GM21529 (cell line): ENCODE measurements at regions not wholly inside any gene's neighbourhood (a gene's known extent, or its start where the extent isn't known, plus 50 kb on each side); places are given as distances from the start of the nearest gene placed in this dataset.
"Not testable (repeated sequence)": the region's sequence is repeated elsewhere in the genome, so short reads cannot be mapped to it uniquely, and the experiment has no call there.

ENCODE experiments used
- ATAC-seq: cut with Tn5 transposase; IDR thresholded peaks from one replicate; pipeline ENCODE4 v1.9.1; 2021; ENCODE audit not compliant: unreplicated experiment

GRCh38 chr18:76307293-76307690 lies 187.8 kb downstream of the ZNF516 start:
- no peak for ATAC-seq

DNA sequence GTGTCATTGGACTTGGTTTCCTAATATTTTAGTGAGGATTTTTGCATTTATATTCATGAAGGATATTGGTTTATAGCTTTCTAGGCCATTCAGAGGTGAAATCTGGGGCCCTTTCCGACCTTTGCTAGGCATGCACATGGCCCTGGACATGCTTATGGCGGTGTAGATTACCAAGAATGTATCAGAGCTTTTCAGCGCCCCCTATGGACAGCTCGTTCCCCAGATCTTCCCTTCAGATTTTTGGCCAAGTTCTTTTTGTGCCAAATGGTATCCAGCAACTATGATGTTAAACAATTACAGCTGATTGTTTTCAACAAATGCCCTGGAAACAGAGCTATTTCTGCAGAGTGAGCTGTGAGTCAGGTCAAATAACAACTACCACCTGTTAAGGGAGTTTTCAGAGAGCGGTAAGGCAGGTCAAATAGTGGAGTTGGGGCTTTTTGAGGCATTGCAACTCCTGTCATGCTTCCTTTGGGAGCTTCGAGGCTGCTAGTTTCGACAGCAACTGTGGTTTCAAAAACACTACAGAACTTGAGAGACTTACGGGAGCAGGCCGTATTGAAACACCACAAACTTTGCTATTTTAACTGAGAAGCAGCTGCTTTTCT lies 188.3 kb downstream of the ZNF516 start:
- ATAC-seq = no peak

DNA sequence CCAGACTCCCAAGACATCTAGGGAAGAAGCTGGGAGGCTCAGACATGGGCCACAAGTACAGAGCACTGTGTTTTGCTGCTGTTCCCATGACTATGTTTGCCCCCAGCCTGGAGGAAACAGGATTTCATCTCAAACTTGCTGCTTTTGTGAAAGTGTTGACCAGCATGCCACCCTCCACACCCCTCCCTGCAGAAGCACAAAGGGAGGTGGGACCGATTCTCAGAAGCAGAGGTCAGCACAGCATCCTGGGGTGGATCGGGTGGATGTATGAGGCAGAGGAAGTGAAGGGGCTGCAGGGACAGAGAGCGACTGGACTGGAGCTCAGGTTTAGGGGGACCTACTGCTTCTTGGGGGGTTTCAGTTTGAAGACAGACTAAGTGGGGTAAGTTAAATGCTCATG lies 209.2 kb downstream of the ZNF516 start:
- no peak for ATAC-seq

DNA sequence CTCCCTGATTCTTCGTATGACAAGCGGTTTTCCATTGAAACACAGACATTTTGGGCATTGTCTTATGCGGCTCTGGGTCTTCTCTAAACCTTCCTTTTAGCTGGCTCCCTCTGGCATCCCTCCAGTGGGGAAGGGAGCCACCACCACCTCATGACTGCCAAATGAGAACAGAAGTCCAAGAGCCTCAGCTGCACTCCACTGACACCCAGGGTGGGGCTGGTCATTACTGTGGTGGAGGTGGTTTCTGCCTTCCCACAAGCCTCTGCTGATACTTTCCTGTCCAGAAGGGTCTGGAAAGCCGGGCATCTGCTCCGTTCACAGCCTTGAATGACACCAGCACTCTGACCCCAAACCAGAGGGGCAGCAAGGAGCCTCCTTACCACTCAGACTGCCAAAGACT lies 213.5 kb downstream of the ZNF516 start:
- no peak for ATAC-seq

GRCh38 chr18:76277801-76278200 lies 217.2 kb downstream of the ZNF516 start:
- ATAC-seq = no peak

- ATAC-seq = no peak
These were observed 219.2 kb downstream of the ZNF516 start for GRCh38 chr18:76275727-76276313.

GRCh38 chr18:76274468-76275289 lies 220.4 kb downstream of the ZNF516 start:
- ATAC-seq = no peak

DNA sequence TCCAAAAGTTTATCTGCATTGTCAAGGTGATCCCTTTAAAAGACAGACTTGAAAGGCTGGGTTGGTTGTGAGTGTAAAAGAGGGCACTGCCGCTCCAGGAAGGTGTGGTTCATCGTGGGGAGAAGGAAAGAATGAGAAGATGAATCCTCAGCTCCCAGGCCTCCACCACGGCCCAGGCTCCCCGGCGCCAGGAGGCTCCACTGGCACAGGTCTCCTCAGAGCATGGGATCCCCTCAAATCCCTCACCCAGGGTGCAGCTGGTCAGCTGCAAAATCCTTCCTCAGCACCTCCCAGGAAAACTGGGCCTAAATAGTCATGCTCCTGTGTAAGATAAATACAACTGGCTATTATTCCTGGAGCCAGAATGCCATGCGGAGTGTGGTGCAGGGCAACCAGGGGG lies 221.1 kb downstream of the ZNF516 start:
- no peak for ATAC-seq

DNA sequence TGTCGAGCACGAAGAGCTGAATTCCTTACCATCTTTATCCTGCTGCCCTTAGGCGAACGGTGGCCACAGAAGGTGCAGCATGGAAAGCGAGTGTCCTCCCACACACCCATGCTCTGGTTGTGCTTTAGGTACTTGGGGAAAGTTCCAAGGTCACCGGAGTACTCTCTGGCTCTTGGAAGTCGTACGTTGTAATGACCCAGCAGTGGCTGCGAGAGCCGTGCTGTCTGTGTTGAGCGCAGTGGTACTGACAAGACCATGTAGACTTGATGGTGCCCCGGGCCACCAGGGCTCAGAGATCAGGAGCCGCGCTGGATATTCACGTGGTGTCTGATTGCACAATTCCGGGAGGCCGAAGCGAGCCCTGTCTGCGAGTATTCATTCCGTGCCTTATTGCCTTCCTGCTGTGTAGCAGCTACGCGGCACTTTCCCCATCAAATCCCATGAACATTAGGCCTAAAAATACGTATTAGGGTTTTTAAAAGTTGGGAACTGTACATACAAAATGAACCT lies 222.0 kb downstream of the ZNF516 start:
- ATAC-seq = no peak

- ATAC-seq = not testable (repeated sequence)
These were observed 227.6 kb downstream of the ZNF516 start for GRCh38 chr18:76267423-76267822.

GRCh38 chr18:76266236-76266991 lies 228.6 kb downstream of the ZNF516 start:
- no peak for ATAC-seq

DNA sequence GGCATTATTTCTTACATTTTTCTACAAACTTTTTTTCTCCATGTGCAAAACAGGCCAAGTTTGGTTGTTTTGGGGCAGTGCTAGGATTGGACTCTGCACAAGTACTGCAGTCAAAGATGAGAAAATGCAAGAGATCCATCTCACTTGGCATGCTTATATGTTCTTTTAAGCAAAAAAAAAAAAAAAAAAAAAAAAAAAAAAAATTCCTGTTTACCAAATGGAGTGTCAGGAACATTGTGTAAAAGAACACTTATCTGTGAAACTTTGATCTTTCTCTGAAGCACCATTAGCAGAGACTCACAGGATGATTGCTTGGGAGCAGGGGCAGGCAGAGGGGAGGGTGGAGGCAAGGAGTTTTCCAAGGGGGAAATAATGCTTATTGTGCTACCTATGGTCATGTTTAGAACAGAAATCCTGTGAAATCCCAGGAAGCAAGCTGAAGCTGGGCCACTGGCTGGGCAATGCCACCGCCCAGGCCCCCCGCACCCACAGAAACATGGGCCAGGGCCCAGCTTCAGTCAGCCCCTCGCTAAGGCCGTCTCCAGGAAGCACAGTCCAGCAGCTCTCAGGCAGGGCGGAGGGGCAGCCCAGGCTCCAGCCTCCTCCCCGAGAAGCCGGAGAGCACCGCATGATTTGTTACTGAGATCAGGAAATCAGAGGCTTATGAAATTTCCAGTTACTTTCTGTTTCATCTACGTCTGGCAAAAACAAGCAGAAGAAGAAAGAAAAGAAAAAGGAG lies 229.4 kb downstream of the ZNF516 start:
- no peak for ATAC-seq

DNA sequence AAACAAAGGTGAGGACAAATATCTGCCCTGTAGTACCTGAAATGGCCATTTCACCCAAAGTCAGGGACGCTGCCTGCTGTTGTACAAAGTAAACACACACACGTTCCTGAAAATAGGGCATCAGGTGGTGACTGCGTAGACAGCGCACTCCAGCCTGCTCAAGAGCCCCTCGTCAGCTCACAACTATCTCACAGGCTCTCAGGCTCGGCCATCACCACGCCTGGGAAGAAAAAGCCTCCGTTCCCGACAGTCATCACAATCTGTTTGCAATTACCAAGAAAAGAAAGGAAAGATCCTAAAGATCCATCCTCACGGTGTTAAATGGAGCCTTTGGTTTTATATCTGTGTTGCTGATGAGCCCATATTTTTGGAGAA lies 230.2 kb downstream of the ZNF516 start:
- ATAC-seq = no peak

- no peak for ATAC-seq
These were observed 230.7 kb downstream of the ZNF516 start for GRCh38 chr18:76264198-76264875.

DNA sequence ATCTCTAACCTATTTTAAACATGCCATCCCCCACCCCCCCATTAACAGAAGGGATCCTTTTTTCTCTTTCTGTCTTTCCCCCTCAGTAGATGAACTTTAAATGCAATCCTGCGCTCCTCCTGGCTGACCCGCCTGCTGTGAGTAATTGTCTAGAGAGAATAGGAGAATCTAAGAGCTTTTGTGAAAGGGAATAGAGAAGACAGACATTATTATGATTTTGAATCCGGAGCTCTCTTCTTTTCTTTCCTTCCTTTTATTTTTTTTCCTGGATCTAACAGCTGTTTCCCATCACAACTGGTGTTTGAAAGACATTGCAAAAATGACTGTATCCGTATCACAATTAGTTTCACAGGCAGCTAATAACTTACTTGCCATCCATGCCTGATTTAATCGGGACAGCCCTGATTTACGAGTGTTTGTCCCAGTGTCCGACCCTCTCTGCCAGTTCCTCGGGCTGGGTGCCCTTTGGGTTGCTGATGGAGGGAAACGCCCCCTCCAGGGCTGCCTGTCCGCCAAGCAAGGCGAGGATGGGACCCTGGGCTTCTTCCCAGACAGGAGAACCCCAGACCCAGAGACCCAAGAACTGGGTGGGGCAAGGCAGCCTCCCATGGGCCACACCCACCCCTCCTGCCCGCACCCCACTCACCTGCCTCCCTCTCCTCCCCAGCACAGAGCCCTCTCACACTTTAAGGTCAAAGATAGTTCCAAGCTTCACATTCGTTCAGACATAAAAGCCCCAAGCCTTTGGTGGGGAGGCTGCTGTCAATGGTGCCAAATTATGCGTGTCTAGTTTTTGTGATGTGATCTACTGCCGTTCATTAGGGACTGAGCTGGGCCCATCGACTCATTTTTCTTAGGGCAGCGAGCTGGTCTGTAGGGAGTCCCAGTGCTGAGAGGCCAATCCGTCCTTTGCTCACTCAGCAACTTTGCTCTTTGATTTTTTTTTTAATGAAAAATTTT lies 231.7 kb downstream of the ZNF516 start:
- ATAC-seq = no peak

DNA sequence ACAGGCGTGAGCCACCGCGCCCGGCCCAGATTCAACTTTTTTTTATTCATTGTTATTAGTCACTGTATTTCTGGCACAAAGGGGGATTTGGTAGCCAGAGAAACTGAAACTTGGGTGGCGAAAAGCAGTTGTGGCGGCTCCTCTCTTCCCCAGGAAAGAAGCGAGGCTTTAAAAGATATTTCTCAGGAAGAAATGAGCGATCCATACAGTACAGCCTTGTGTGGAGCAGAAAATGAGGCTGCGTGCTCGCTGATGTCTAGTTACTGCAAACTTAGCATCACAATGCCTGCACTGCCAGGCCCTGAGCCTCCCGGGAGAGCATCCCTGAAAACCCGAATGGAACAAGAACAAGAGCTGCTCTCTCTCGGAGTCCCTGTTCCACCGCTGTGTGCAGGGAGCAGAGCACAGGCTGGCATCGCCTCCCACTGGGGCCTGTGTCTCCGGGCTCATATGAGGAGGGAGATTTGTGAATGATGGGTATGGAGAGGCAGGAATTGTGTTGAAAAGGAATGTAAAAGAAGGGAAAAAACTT lies 234.0 kb downstream of the ZNF516 start:
- no peak for ATAC-seq

GRCh38 chr18:76259711-76260110 lies 235.3 kb downstream of the ZNF516 start:
- ATAC-seq = no peak

DNA sequence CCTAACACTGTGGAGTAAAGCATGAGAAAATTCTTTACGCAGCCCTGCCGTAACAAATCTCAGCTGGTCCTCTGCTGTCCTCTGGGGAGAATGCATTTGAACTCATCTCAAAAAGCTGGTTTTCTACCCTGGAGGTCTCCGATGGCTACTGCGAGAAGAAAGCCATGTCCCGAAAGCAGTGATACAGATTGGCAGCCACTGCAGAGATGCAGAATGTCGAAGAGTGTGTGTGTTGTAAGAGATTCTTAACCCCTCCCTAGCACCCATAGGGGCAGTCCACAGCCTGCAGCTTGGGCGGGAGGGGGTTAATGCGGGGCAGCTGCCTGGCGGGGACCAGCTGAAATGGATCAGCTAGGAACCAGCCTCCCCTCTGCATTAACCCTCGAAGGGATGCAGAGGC lies 235.9 kb downstream of the ZNF516 start:
- ATAC-seq = no peak

GRCh38 chr18:76258209-76258608 lies 236.8 kb downstream of the ZNF516 start:
- no peak for ATAC-seq
